Fibroblast of lung (primary cell): ENCODE measurements at regions not wholly inside any gene's neighbourhood (a gene's known extent, or its start where the extent isn't known, plus 50 kb on each side); places are given as distances from the start of the nearest gene placed in this dataset.
"Not testable (repeated sequence)": the region's sequence is repeated elsewhere in the genome, so short reads cannot be mapped to it uniquely, and the experiment has no call there.

Experiments
- DNase-seq, 2 donors: peaks; one replicate each; pipeline versions ENCODE4 v3.0.0 to v3.0.0-alpha.2; 2010; ENCODE audit warnings: low read depth in 2 of 2
- H2AFZ ChIP-seq: 2 replicates; pipeline ENCODE4 v1.5.1; 2012; ENCODE audit warnings: low read length, control low read depth, inconsistent platforms
- H3K27ac ChIP-seq: 2 replicates; pipeline ENCODE4 v1.5.1; 2011; ENCODE audit warnings: low read length, control low read depth; ENCODE audit not compliant: insufficient read depth
- H3K27me3 ChIP-seq: 2 replicates; pipeline ENCODE4 v1.5.1; 2011; ENCODE audit warnings: mild to moderate bottlenecking, low read length; ENCODE audit not compliant: control insufficient read depth, insufficient read depth
- H3K36me3 ChIP-seq: 2 replicates; pipeline ENCODE4 v1.5.1; 2011; ENCODE audit warnings: low read length; ENCODE audit not compliant: control insufficient read depth, insufficient read depth
- H3K4me1 ChIP-seq: 2 replicates; pipeline ENCODE4 v1.5.1; 2011; ENCODE audit warnings: low read length; ENCODE audit not compliant: control insufficient read depth, insufficient read depth; ENCODE audit errors: extremely low read depth
- H3K4me2 ChIP-seq: 2 replicates; pipeline ENCODE4 v1.5.1; 2011; ENCODE audit warnings: low read length, control low read depth; ENCODE audit not compliant: insufficient read depth; ENCODE audit errors: extremely low read depth
- H3K4me3 ChIP-seq, 4 experiments: fragments of 200-600 bp in 1 of 4; sonication (generic) in 1 of 4; replicated peaks in 1 of 4; 2 replicates each; pipeline ENCODE4 v1.5.1; 2011 to 2016; ENCODE audit warnings: low read length in 4 of 4, low read depth in 3 of 4, mild to moderate bottlenecking in 3 of 4, control low read depth in 2 of 4, inconsistent platforms in 1 of 4, mixed read lengths in 1 of 4; ENCODE audit not compliant: insufficient read depth in 1 of 4; ENCODE audit errors: control extremely low read depth in 1 of 4
- H3K79me2 ChIP-seq: 2 replicates; pipeline ENCODE4 v1.5.1; 2012; ENCODE audit warnings: mild to moderate bottlenecking, low read length, inconsistent platforms; ENCODE audit not compliant: control insufficient read depth, insufficient read depth
- H3K9ac ChIP-seq: 2 replicates; pipeline ENCODE4 v1.5.1; 2011; ENCODE audit warnings: mild to moderate bottlenecking, low read length, control low read depth; ENCODE audit not compliant: insufficient read depth
- H3K9me3 ChIP-seq: 2 replicates; pipeline ENCODE4 v1.5.1; 2012; ENCODE audit warnings: low read depth, low read length; ENCODE audit not compliant: control insufficient read depth, insufficient read depth
- H4K20me1 ChIP-seq: 2 replicates; pipeline ENCODE4 v1.5.1; 2011; ENCODE audit warnings: low read length; ENCODE audit not compliant: control insufficient read depth, insufficient read depth; ENCODE audit errors: extremely low read depth
- CTCF ChIP-seq, 2 donors: IDR thresholded peaks in 1 of 2; conservative IDR thresholded peaks in 1 of 2; 1 replicate in 1 of 2; 2 replicates in 1 of 2; pipeline ENCODE4 v1.5.1; 2011 to 2012; ENCODE audit warnings: low read length in 2 of 2, control low read depth in 1 of 2, inconsistent platforms in 1 of 2, low read depth in 1 of 2, mild to moderate bottlenecking in 1 of 2
- EZH2 ChIP-seq: IDR thresholded peaks from 2 replicates; pipeline ENCODE4 v1.5.1; 2012; ENCODE audit warnings: low read length, control low read depth, mild to moderate bottlenecking; ENCODE audit errors: missing control alignments

- no peaks in the 10 kb centered on the region for H3K79me2 ChIP-seq
- no peak overlapping the region for H3K4me3 ChIP-seq
- no peaks in the 10 kb centered on the region for H3K36me3 ChIP-seq
- no peak overlapping the region for H3K9ac ChIP-seq
- H3K4me2 ChIP-seq: no peak overlapping the region
- H2AFZ ChIP-seq: no peak overlapping the region
- H3K4me1 ChIP-seq: no peaks in the 10 kb centered on the region
- H3K9me3 ChIP-seq: no peaks in the 10 kb centered on the region
- DNase-seq: no peak
- TF ChIP-seq CTCF (conservative IDR thresholded peaks at IDR 0.05 in 1 of 2, IDR thresholded peaks at IDR 0.05 in 1 of 2; ENCODE audit: low read depth in 1 of 2, low read length in 2 of 2) (no peak), EZH2 (no peak)
- no peaks in the 10 kb centered on the region for H4K20me1 ChIP-seq
- H3K27me3 ChIP-seq: no peaks in the 10 kb centered on the region
- no peak overlapping the region for H3K27ac ChIP-seq
Observed at GRCh38 chrX:28124416-28124815, 143.2 kb upstream of the DCAF8L1 start.

- H3K9ac ChIP-seq, H3K27me3 ChIP-seq, H3K9me3 ChIP-seq, H3K4me3 ChIP-seq, H3K36me3 ChIP-seq, H4K20me1 ChIP-seq, H2AFZ ChIP-seq, H3K79me2 ChIP-seq, DNase-seq, H3K27ac ChIP-seq, H3K4me2 ChIP-seq, H3K4me1 ChIP-seq: not testable (repeated sequence)
Observed at GRCh38 chrX:28120580-28121245, 139.5 kb upstream of the DCAF8L1 start.

GRCh38 chrX:28120072-28120471, 138.8 kb upstream of the DCAF8L1 start:
- H3K27ac ChIP-seq: no peak overlapping the region
- H3K4me3 ChIP-seq: no peak overlapping the region
- no peak overlapping the region for H2AFZ ChIP-seq
- H3K27me3 ChIP-seq: no peaks in the 10 kb centered on the region
- no peaks in the 10 kb centered on the region for H3K79me2 ChIP-seq
- TF ChIP-seq CTCF (conservative IDR thresholded peaks at IDR 0.05 in 1 of 2, IDR thresholded peaks at IDR 0.05 in 1 of 2; ENCODE audit: low read depth in 1 of 2, low read length in 2 of 2) (no peak), EZH2 (no peak)
- H3K9me3 ChIP-seq: no peaks in the 10 kb centered on the region
- no peak for DNase-seq
- H3K4me2 ChIP-seq: no peak overlapping the region
- no peaks in the 10 kb centered on the region for H3K4me1 ChIP-seq
- no peaks in the 10 kb centered on the region for H4K20me1 ChIP-seq
- no peak overlapping the region for H3K9ac ChIP-seq
- H3K36me3 ChIP-seq: no peaks in the 10 kb centered on the region
